OCI-LY1 (cell line): ENCODE measurements at regions not wholly inside any gene's neighbourhood (a gene's known extent, or its start where the extent isn't known, plus 50 kb on each side); places are given as distances from the start of the nearest gene placed in this dataset.

Experiments
- H2AFZ ChIP-seq: fragments of 200-600 bp; sonication (generic), shearing (Covaris generic); 2 replicates; pipeline ENCODE4 v1.6.0; 2014; ENCODE audit warnings: antibody characterized with exemption, mild to moderate bottlenecking, low read length
- H3F3A ChIP-seq: fragments of 200-600 bp; sonication (generic), shearing (Covaris generic); 2 replicates; pipeline ENCODE4 v1.6.0; 2014; ENCODE audit warnings: mild to moderate bottlenecking, antibody characterized with exemption, low read length, moderate library complexity; ENCODE audit not compliant: insufficient read depth
- H3K27ac ChIP-seq: fragments of 200-600 bp; sonication (generic); 2 replicates; pipeline ENCODE4 v1.5.1; 2014; ENCODE audit warnings: low read length, mixed run types, mild to moderate bottlenecking, low read depth; ENCODE audit not compliant: poor library complexity, severe bottlenecking
- H3K27me3 ChIP-seq: fragments of 200-600 bp; sonication (generic); 2 replicates; pipeline ENCODE4 v1.6.0; 2014; ENCODE audit warnings: antibody characterized with exemption, mild to moderate bottlenecking, low read length, moderate library complexity; ENCODE audit not compliant: insufficient read depth
- H3K36me3 ChIP-seq: fragments of 200-600 bp; sonication (generic); 2 replicates; pipeline ENCODE4 v1.6.1; 2014; ENCODE audit warnings: mild to moderate bottlenecking, antibody characterized with exemption, low read length, moderate library complexity, mixed read lengths; ENCODE audit not compliant: insufficient read depth
- H3K4me1 ChIP-seq: fragments of 200-600 bp; sonication (generic); 2 replicates; pipeline ENCODE4 v1.5.1; 2014; ENCODE audit warnings: mild to moderate bottlenecking, low read length, moderate library complexity; ENCODE audit not compliant: insufficient read depth, severe bottlenecking
- H3K4me2 ChIP-seq: fragments of 200-600 bp; sonication (generic), shearing (Covaris generic); 2 replicates; pipeline ENCODE4 v1.6.1; 2014; ENCODE audit warnings: low read length
- H3K4me3 ChIP-seq: fragments of 200-600 bp; sonication (generic); 2 replicates; pipeline ENCODE4 v1.5.1; 2014; ENCODE audit warnings: low read length, low read depth, mild to moderate bottlenecking, mixed read lengths; ENCODE audit not compliant: poor library complexity, severe bottlenecking
- H3K79me2 ChIP-seq: fragments of 200-600 bp; shearing (Covaris generic); 2 replicates; pipeline ENCODE4 v1.6.1; 2016; ENCODE audit warnings: mixed run types, low read length, mixed read lengths; ENCODE audit not compliant: insufficient read depth
- H3K9ac ChIP-seq: fragments of 200-600 bp; sonication (generic), shearing (Covaris generic); 2 replicates; pipeline ENCODE4 v1.6.1; 2014; ENCODE audit warnings: mild to moderate bottlenecking, low read length, mixed read lengths
- H3K9me2 ChIP-seq: fragments of 200-600 bp; sonication (generic), shearing (Covaris generic); 2 replicates; pipeline ENCODE4 v1.6.1; 2014; ENCODE audit warnings: low read depth, mild to moderate bottlenecking, low read length, mixed read lengths
- H3K9me3 ChIP-seq: fragments of 200-600 bp; shearing (Covaris generic); 2 replicates; pipeline ENCODE4 v1.6.1; 2014; ENCODE audit warnings: low read length, mixed read lengths
- H4K20me1 ChIP-seq: fragments of 200-600 bp; sonication (generic), shearing (Covaris generic); 2 replicates; pipeline ENCODE4 v1.6.0; 2016; ENCODE audit warnings: mild to moderate bottlenecking, low read length; ENCODE audit not compliant: insufficient read depth
- CTCF ChIP-seq: fragments of 200-600 bp; sonication (generic), shearing (Covaris generic); IDR thresholded peaks from 2 replicates; pipeline ENCODE4 v1.5.1; 2017; ENCODE audit warnings: mild to moderate bottlenecking, antibody characterized with exemption, low read length, moderate library complexity, mixed read lengths
- EZH2 ChIP-seq: fragments of 200-600 bp; sonication (generic), shearing (Covaris generic); IDR thresholded peaks from 2 replicates; pipeline ENCODE4 v1.8.0; 2017; ENCODE audit warnings: borderline replicate concordance, mixed run types, mild to moderate bottlenecking, antibody characterized with exemption, low read length, moderate library complexity, mixed read lengths

- no peaks in the 10 kb centered on the region for H3K4me1 ChIP-seq
- TF ChIP-seq CTCF = no peak
- TF ChIP-seq EZH2 = no peak
- no peaks in the 10 kb centered on the region for H3K79me2 ChIP-seq
- H3K4me2 ChIP-seq = no peak overlapping the region
- H3K9me3 ChIP-seq = no peaks in the 10 kb centered on the region
- H3K4me3 ChIP-seq = no peak overlapping the region
- H3K36me3 ChIP-seq = no peaks in the 10 kb centered on the region
- H3K9me2 ChIP-seq = no peaks in the 10 kb centered on the region
- H4K20me1 ChIP-seq = no peaks in the 10 kb centered on the region
- H3F3A ChIP-seq = no peaks in the 10 kb centered on the region
- H2AFZ ChIP-seq = no peak overlapping the region
- no peaks in the 10 kb centered on the region for H3K27me3 ChIP-seq
- H3K9ac ChIP-seq = no peak overlapping the region
- no peak overlapping the region for H3K27ac ChIP-seq
Observed at GRCh38 chr4:14131335-14131734, 503.8 kb upstream of the BOD1L1 start.

GRCh38 chr4:14132301-14132700 is 504.8 kb upstream of the BOD1L1 start:
- Histone ChIP-seq H3K9me3 (no peaks in the 10 kb centered on the region), H3K27ac (no peak overlapping the region), H4K20me1 (no peaks in the 10 kb centered on the region), H3K4me1 (no peaks in the 10 kb centered on the region), H3K9ac (no peak overlapping the region), H3K9me2 (no peaks in the 10 kb centered on the region), H3K27me3 (no peaks in the 10 kb centered on the region), H3K4me3 (no peak overlapping the region), H3K79me2 (no peaks in the 10 kb centered on the region), H3K36me3 (no peaks in the 10 kb centered on the region), H3F3A (no peaks in the 10 kb centered on the region), H2AFZ (no peak overlapping the region), H3K4me2 (no peak overlapping the region)
- no peak for TF ChIP-seq CTCF
- TF ChIP-seq EZH2 = no peak

GRCh38 chr4:14138106-14138505 is 510.6 kb upstream of the BOD1L1 start:
- no peak overlapping the region for H3K4me2 ChIP-seq
- H2AFZ ChIP-seq = no peak overlapping the region
- no peak for TF ChIP-seq CTCF
- TF ChIP-seq EZH2 = no peak
- no peaks in the 10 kb centered on the region for H3F3A ChIP-seq
- no peaks in the 10 kb centered on the region for H3K79me2 ChIP-seq
- H3K27ac ChIP-seq = no peak overlapping the region
- H3K4me1 ChIP-seq = no peaks in the 10 kb centered on the region
- H3K9me3 ChIP-seq = no peaks in the 10 kb centered on the region
- no peak overlapping the region for H3K4me3 ChIP-seq
- no peaks in the 10 kb centered on the region for H4K20me1 ChIP-seq
- no peaks in the 10 kb centered on the region for H3K36me3 ChIP-seq
- H3K27me3 ChIP-seq = no peaks in the 10 kb centered on the region
- no peak overlapping the region for H3K9ac ChIP-seq
- H3K9me2 ChIP-seq = no peaks in the 10 kb centered on the region
